ENCODE measurements at regions not wholly inside any gene's neighbourhood (a gene's known extent, or its start where the extent isn't known, plus 50 kb on each side); places are given as distances from the start of the nearest gene placed in this dataset.

DNA sequence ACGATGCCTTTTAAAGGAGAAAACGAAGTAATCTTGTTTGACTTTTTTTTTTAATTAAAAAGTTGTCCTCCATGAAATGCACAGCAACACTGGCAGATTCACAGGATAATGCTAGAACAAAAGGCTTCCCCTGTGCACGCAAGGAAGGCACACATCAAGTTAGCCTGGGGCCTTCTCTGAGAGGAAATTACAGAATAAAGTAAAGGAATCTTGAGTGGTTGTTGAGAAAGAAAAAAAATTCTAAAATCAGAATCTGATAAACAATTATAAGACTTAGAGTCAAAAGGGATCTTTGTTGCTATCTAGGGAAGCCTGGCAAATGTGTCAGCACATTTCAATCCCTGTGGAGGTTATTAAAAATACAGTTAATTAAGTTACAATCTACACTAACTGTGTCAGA lies 946.0 kb downstream of the IGSF11 start:
- WGBS, 4 donors, result 49 to 71% (median 54%) methylated on average over 3 of the region's 3 CpGs
- intact Hi-C loops (cut with DNase I), result no loop called here
- TF ChIP-seq POLR2A (IDR thresholded peaks at IDR 0.05), result no peak
- TF ChIP-seq, protein P1, sequence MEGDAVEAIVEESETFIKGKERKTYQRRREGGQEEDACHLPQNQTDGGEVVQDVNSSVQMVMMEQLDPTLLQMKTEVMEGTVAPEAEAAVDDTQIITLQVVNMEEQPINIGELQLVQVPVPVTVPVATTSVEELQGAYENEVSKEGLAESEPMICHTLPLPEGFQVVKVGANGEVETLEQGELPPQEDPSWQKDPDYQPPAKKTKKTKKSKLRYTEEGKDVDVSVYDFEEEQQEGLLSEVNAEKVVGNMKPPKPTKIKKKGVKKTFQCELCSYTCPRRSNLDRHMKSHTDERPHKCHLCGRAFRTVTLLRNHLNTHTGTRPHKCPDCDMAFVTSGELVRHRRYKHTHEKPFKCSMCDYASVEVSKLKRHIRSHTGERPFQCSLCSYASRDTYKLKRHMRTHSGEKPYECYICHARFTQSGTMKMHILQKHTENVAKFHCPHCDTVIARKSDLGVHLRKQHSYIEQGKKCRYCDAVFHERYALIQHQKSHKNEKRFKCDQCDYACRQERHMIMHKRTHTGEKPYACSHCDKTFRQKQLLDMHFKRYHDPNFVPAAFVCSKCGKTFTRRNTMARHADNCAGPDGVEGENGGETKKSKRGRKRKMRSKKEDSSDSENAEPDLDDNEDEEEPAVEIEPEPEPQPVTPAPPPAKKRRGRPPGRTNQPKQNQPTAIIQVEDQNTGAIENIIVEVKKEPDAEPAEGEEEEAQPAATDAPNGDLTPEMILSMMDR (IDR thresholded peaks at IDR 0.05), result no peak
- DNase-seq, result no peak
- Histone ChIP-seq H3K9me3 (replicated peaks in 1 of 3) (no peaks in the 10 kb centered on the region), H3K27ac (no peak overlapping the region), H3K27me3 (no peaks in the 10 kb centered on the region), H3K4me3 (no peak overlapping the region), H3K4me1 (replicated peaks in 1 of 2) (no peaks in the 10 kb centered on the region), H3K36me3 (replicated peaks in 1 of 2) (no peaks in the 10 kb centered on the region)

DNA sequence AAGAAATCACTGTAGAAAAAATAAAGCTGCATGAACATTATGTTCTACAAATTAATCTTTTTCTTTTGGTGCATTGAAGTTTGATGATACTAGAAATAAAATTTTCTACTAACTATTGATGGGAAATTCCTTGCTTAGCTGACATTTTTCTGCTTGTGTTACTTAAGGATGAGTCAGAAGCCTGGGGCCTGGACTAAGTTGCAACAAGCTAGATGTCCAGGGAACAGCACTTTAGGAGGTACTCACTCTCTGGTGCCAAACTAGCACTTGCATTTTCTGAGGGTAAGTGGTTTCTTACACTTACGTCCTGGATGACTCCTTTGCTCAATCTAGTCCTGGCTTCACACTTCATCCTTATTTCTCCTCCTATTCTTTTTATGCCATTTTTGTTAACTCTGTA lies 945.1 kb downstream of the IGSF11 start:
- Histone ChIP-seq H3K9me3 (replicated peaks in 1 of 3) (no peaks in the 10 kb centered on the region), H3K27ac (no peak overlapping the region), H3K4me3 (no peak overlapping the region), H3K36me3 (replicated peaks in 1 of 2) (no peaks in the 10 kb centered on the region), H3K27me3 (no peaks in the 10 kb centered on the region), H3K4me1 (replicated peaks in 1 of 2) (no peaks in the 10 kb centered on the region)
- 82 to 93% (median 85%) methylated on average over 1 of the region's 1 CpG for WGBS, 4 donors
- intact Hi-C loops (cut with DNase I), result no loop called here
- no peak for DNase-seq
- TF ChIP-seq, protein P1 (IDR thresholded peaks at IDR 0.05), result no peak
- no peak for TF ChIP-seq POLR2A (IDR thresholded peaks at IDR 0.05)

DNA sequence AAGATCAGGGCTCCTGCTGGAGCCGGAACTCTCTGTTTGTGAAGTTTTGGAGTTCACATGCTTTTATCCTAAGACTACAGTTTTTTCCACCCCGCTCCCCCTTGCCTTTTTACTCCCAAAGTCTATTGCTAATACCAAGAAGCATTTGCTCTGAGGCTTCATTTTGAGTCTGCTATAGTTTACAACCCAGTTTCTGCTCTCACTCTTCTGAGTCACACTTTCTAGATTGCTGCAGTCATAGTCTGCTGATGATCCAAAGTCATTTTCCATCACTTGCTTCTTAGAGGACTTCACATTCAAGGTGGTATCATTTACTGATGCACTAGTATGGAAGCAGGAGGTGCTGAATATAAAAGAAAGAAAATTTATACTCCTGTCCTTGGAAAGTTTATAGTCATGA lies 937.4 kb downstream of the IGSF11 start:
- intact Hi-C loops (cut with DNase I), result no loop called here
- DNase-seq, result no peak
- H3K9me3 ChIP-seq (replicated peaks in 1 of 3), result no peaks in the 10 kb centered on the region
- H3K4me1 ChIP-seq (replicated peaks in 1 of 2), result no peaks in the 10 kb centered on the region
- TF ChIP-seq POLR2A (IDR thresholded peaks at IDR 0.05), result no peak
- TF ChIP-seq, protein P1 (IDR thresholded peaks at IDR 0.05), result no peak
- H3K27ac ChIP-seq, result no peak overlapping the region
- H3K4me3 ChIP-seq, result no peak overlapping the region
- no peaks in the 10 kb centered on the region for H3K27me3 ChIP-seq
- whole genome bisulfite sequencing, 4 donors, result 83 to 93% (median 88%) methylated on average over 2 of the region's 2 CpGs
- H3K36me3 ChIP-seq (replicated peaks in 1 of 2), result no peaks in the 10 kb centered on the region

DNA sequence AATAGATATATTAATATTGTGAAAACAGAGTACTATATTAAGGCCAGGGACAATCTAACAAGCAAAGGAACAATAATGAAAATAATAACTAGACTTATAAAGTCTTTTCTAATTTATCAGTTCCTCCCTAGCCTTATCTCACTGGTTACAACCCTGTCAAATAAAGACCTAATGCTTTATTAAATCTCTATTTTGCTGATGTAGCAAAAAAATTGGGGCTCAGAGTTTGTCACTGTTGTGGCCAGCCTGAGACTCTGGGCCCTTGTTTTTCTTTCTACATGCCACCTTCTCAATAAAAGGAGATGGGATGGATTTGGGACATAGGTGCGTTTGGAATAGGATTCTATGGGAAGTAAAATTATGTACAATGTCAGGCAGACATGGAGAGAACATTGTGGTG lies 937.0 kb downstream of the IGSF11 start:
- no peak for TF ChIP-seq POLR2A (IDR thresholded peaks at IDR 0.05)
- TF ChIP-seq, protein P1 (IDR thresholded peaks at IDR 0.05), result no peak
- intact Hi-C loops (cut with DNase I), result no loop called here
- 59 to 73% (median 71%) methylated on average over 1 of the region's 1 CpG for WGBS, 4 donors
- Histone ChIP-seq H3K36me3 (replicated peaks in 1 of 2) (no peaks in the 10 kb centered on the region), H3K4me3 (no peak overlapping the region), H3K27ac (no peak overlapping the region), H3K4me1 (replicated peaks in 1 of 2) (no peaks in the 10 kb centered on the region), H3K27me3 (no peaks in the 10 kb centered on the region), H3K9me3 (replicated peaks in 1 of 3) (no peaks in the 10 kb centered on the region)
- no peak for DNase-seq

Measured in adrenal gland (tissue), 9 donors.